ENCODE measurements at regions not wholly inside any gene's neighbourhood (a gene's known extent, or its start where the extent isn't known, plus 50 kb on each side); places are given as distances from the start of the nearest gene placed in this dataset.

GRCh38 chr5:167219298-167219697 lies 1072.1 kb upstream of the WWC1 start:
- H3K4me2 ChIP-seq (ENCODE audit: low read depth, low read length): no peak overlapping the region
- no peaks in the 10 kb centered on the region for H4K20me1 ChIP-seq (ENCODE audit: insufficient read depth, low read length)
- FAIRE-seq (no peak), DNase-seq (ENCODE audit: low spot score) (no peak), ATAC-seq (no peak)
- H3K4me3 ChIP-seq (replicated peaks in 1 of 3; ENCODE audit: insufficient read depth in 1 of 3, low read depth in 2 of 3, low read length in 3 of 3): no peak overlapping the region
- no peaks in the 10 kb centered on the region for H3K4me1 ChIP-seq (ENCODE audit: insufficient read depth, low read length)
- WGBS (ENCODE audit: low lambda C conversion rate): 0% methylated on average over 1 of the region's 1 CpG
- in situ Hi-C loops (cut with HindIII; ENCODE audit: extremely low pct_ligation_motif_present, low pct_unique_long_range_greater_than_20kb) (no loop called here), intact Hi-C loops (cut with micrococcal nuclease; ENCODE audit: unreplicated experiment) (no loop called here)
- H3K27me3 ChIP-seq (ENCODE audit: control insufficient read depth in 1 of 2, insufficient read depth in 2 of 2, low read length in 2 of 2): no peaks in the 10 kb centered on the region
- POLR2A ChIA-PET: no interaction called here
- no peak overlapping the region for H3K27ac ChIP-seq (ENCODE audit: extremely low read length, insufficient read depth, low read length)
- H3K36me3 ChIP-seq (replicated peaks in 1 of 2; ENCODE audit: control insufficient read depth in 1 of 2, insufficient read depth in 2 of 2, low read length in 2 of 2): no peaks in the 10 kb centered on the region
- H3K9me3 ChIP-seq (ENCODE audit: low read length): no peaks in the 10 kb centered on the region
- no TSS peak for BruUV-seq (replicated peaks)
- TF ChIP-seq CREBL2 (CRISPR knock-in tag; IDR thresholded peaks at IDR 0.05; ENCODE audit: borderline replicate concordance) (no peak), CTCF (CRISPR knock-in tag; IDR thresholded peaks at IDR 0.05) (no peak), KDM3A (CRISPR knock-in tag; IDR thresholded peaks at IDR 0.05; ENCODE audit: low read depth) (no peak), ZNF816 (CRISPR knock-in tag; IDR thresholded peaks at IDR 0.05; ENCODE audit: borderline replicate concordance) (no peak), CC2D1A (CRISPR knock-in tag; IDR thresholded peaks at IDR 0.05) (no peak), KLF6 (CRISPR knock-in tag; IDR thresholded peaks at IDR 0.05) (no peak)
- CTCF ChIA-PET (ENCODE audit: low intra/inter-chr PET ratio, low total read pairs): no interaction called here
- no peak overlapping the region for H2AFZ ChIP-seq (ENCODE audit: low read length)
- H3K9ac ChIP-seq (ENCODE audit: insufficient read depth, low read depth, low read length): no peak overlapping the region
- H3K79me2 ChIP-seq (ENCODE audit: insufficient read depth, low read length): no peaks in the 10 kb centered on the region

GRCh38 chr5:167226386-167226785 lies 1065.1 kb upstream of the WWC1 start:
- in situ Hi-C loops (cut with HindIII; ENCODE audit: extremely low pct_ligation_motif_present, low pct_unique_long_range_greater_than_20kb): no loop called here
- intact Hi-C loops (cut with micrococcal nuclease; ENCODE audit: unreplicated experiment): no loop called here
- no peak for DNase-seq (ENCODE audit: low spot score)
- no peaks in the 10 kb centered on the region for H4K20me1 ChIP-seq (ENCODE audit: insufficient read depth, low read length)
- H3K4me2 ChIP-seq (ENCODE audit: low read depth, low read length): no peak overlapping the region
- ChIA-PET POLR2A (no interaction called here), CTCF (ENCODE audit: low intra/inter-chr PET ratio, low total read pairs) (no interaction called here)
- H3K27me3 ChIP-seq (ENCODE audit: control insufficient read depth in 1 of 2, insufficient read depth in 2 of 2, low read length in 2 of 2): no peaks in the 10 kb centered on the region
- no peak overlapping the region for H3K9ac ChIP-seq (ENCODE audit: insufficient read depth, low read depth, low read length)
- H3K4me1 ChIP-seq (ENCODE audit: insufficient read depth, low read length): no peaks in the 10 kb centered on the region
- peaks cover 40% of the 10 kb centered on the region for H3K9me3 ChIP-seq (ENCODE audit: low read length)
- H3K79me2 ChIP-seq (ENCODE audit: insufficient read depth, low read length): no peaks in the 10 kb centered on the region
- no TSS peak for BruUV-seq (replicated peaks)
- H3K27ac ChIP-seq (ENCODE audit: extremely low read length, insufficient read depth, low read length): no peak overlapping the region
- no peak overlapping the region for H2AFZ ChIP-seq (ENCODE audit: low read length)
- H3K36me3 ChIP-seq (replicated peaks in 1 of 2; ENCODE audit: control insufficient read depth in 1 of 2, insufficient read depth in 2 of 2, low read length in 2 of 2): no peaks in the 10 kb centered on the region
- FAIRE-seq: no peak
- no peak overlapping the region for H3K4me3 ChIP-seq (replicated peaks in 1 of 3; ENCODE audit: insufficient read depth in 1 of 3, low read depth in 2 of 3, low read length in 3 of 3)
- 0% methylated on average over 1 of the region's 1 CpG for WGBS (ENCODE audit: low lambda C conversion rate)
- ATAC-seq: no peak
- no peak for TF ChIP-seq BCLAF1 (IDR thresholded peaks at IDR 0.05)
- no peak for TF ChIP-seq NFIB (CRISPR knock-in tag; IDR thresholded peaks at IDR 0.05; ENCODE audit: borderline replicate concordance)
- TF ChIP-seq BRD4 (CRISPR knock-in tag; IDR thresholded peaks at IDR 0.05): no peak
- no peak for TF ChIP-seq ARNT2 (CRISPR knock-in tag; IDR thresholded peaks at IDR 0.05; ENCODE audit: low read depth)
- no peak for TF ChIP-seq ZBED4 (CRISPR knock-in tag; IDR thresholded peaks at IDR 0.05; ENCODE audit: borderline replicate concordance)
